Activated CD8-positive, alpha-beta T cell treated with anti-CD3 and anti-CD28 coated beads, Interleukin-2, amount 10 ng/mL, durations not matched to agents 7 days and 5 days (primary cell): ENCODE measurements at regions not wholly inside any gene's neighbourhood (a gene's known extent, or its start where the extent isn't known, plus 50 kb on each side); places are given as distances from the start of the nearest gene placed in this dataset.
A peak's percentile ranks its signal among the peaks of the same experiment; 100 is the strongest.
"Not testable (repeated sequence)": the region's sequence is repeated elsewhere in the genome, so short reads cannot be mapped to it uniquely, and the experiment has no call there.

Experiments used
- ATAC-seq: fragments of 150-1000 bp; cut with Tn5 transposase; one replicate; pipeline ENCODE4 v1.10.0; 2021; ENCODE audit warnings: moderate library complexity
- CTCF ChIA-PET: fragments of 350-600 bp; sonication (Branson Sonifier 250); formaldehyde crosslinking; loops from one replicate; lab custom pipeline; 2021; ENCODE audit warnings: antibody characterized with exemption; lab: Charles Lee
- POLR2A ChIA-PET: fragments of 350-600 bp; sonication (Branson Sonifier 250); formaldehyde crosslinking; loops from one replicate; lab custom pipeline; 2021; ENCODE audit warnings: antibody characterized with exemption; lab: Charles Lee
- DNase-seq: peaks from one replicate; pipeline ENCODE4 v3.0.0-alpha.2; 2020
- H3K27ac Mint-ChIP-seq: one replicate; pipeline ENCODE4 v1.8.0; 2021; ENCODE audit warnings: mild to moderate bottlenecking, mixed read lengths
- H3K27me3 Mint-ChIP-seq: one replicate; pipeline ENCODE4 v1.8.0; 2021; ENCODE audit warnings: low read depth, mixed read lengths
- H3K36me3 Mint-ChIP-seq: one replicate; pipeline ENCODE4 v1.8.0; 2021; ENCODE audit warnings: low read depth, mixed read lengths
- H3K4me1 Mint-ChIP-seq: one replicate; pipeline ENCODE4 v1.8.0; 2021; ENCODE audit warnings: low read depth, mixed read lengths
- H3K4me3 Mint-ChIP-seq: one replicate; pipeline ENCODE4 v1.8.0; 2021; ENCODE audit warnings: mild to moderate bottlenecking, mixed read lengths
- H3K9me3 Mint-ChIP-seq: one replicate; pipeline ENCODE4 v1.8.0; 2022; ENCODE audit warnings: mixed read lengths; ENCODE audit not compliant: insufficient read depth

GRCh38 chr3:20319551-20319950 lies 133.5 kb upstream of the SGO1 start:
- ATAC-seq (no peak), DNase-seq (no peak)
- ChIA-PET CTCF (interaction anchor here (0.9 kb wide), 1 partner anchor 19 kb away, joined by 3 read pairs; no protein-coding TSS in a partner anchor), POLR2A (no interaction called here)
- no peaks in the 10 kb centered on the region for H3K9me3 Mint-ChIP-seq
- no peak overlapping the region for H3K4me3 Mint-ChIP-seq
- H3K4me1 Mint-ChIP-seq, result no peaks in the 10 kb centered on the region
- H3K27me3 Mint-ChIP-seq, result no peaks in the 10 kb centered on the region
- H3K36me3 Mint-ChIP-seq, result no peaks in the 10 kb centered on the region
- H3K27ac Mint-ChIP-seq, result no peak overlapping the region

DNA sequence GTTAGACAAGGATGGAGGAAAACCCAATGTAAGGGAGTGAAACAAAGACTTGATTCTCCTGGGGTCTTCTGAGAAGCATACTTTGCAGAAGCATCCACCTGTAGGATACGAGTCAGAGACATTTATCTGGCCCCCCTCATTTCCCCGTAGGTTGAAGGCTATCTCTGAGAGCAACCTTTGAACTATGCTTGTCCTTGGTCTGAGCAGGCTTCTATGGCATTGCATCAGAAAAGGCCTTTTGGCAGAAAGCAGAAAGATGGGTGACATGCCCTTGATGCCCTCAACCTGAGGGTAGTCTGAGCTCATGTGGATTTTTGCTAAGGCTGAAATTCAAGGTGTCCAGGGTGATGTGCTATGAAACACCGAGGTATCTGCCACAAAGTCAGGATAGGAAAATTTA lies 131.6 kb upstream of the SGO1 start:
- POLR2A ChIA-PET, result no interaction called here
- Mint-ChIP-seq H3K9me3 (no peaks in the 10 kb centered on the region), H3K27ac (no peak overlapping the region), H3K4me3 (no peak overlapping the region), H3K27me3 (no peaks in the 10 kb centered on the region), H3K36me3 (no peaks in the 10 kb centered on the region), H3K4me1 (no peaks in the 10 kb centered on the region)
- ATAC-seq (no peak), DNase-seq (no peak)
- CTCF ChIA-PET, result no interaction called here

DNA sequence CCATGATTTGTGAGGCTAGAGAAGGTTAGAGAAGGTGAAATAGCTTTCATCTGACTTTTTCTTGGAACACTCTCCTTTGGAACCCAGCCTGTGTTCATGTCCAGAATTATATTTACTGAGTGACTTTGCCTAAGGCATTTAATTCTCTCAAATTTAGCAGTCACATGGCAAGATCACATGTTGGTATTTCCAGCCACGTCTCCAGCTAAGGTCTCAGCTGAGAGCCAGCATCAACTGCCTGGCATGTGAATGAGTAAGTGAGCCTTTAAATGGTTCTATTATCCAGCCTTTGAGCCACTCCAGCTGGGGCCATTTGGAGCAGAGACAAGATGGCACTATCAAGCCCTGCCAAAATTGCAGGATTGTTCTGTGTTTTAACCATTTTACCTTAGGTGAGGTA lies 130.2 kb upstream of the SGO1 start:
- Mint-ChIP-seq H3K9me3 (no peaks in the 10 kb centered on the region), H3K27ac (no peak overlapping the region), H3K4me1 (no peaks in the 10 kb centered on the region), H3K27me3 (no peaks in the 10 kb centered on the region), H3K36me3 (no peaks in the 10 kb centered on the region), H3K4me3 (no peak overlapping the region)
- ATAC-seq (no peak), DNase-seq (no peak)
- ChIA-PET CTCF (no interaction called here), POLR2A (no interaction called here)

- H3K36me3 Mint-ChIP-seq, result no peaks in the 10 kb centered on the region
- CTCF ChIA-PET, result no interaction called here
- no peak overlapping the region for H3K27ac Mint-ChIP-seq
Measured at GRCh38 chr3:20310629-20311028, 124.6 kb upstream of the SGO1 start.

GRCh38 chr3:20307383-20307782 lies 121.4 kb upstream of the SGO1 start:
- no peaks in the 10 kb centered on the region for H3K9me3 Mint-ChIP-seq
- no peaks in the 10 kb centered on the region for H3K27me3 Mint-ChIP-seq
- DNase-seq (no peak), ATAC-seq (no peak)
- H3K4me3 Mint-ChIP-seq, result no peak overlapping the region
- ChIA-PET CTCF (no interaction called here), POLR2A (no interaction called here)
- no peaks in the 10 kb centered on the region for H3K4me1 Mint-ChIP-seq
- no peak overlapping the region for H3K27ac Mint-ChIP-seq
- H3K36me3 Mint-ChIP-seq, result no peaks in the 10 kb centered on the region

More at GRCh38 chr3:20310629-20311028, 124.6 kb upstream of the SGO1 start:
- Mint-ChIP-seq H3K4me3 (no peak overlapping the region), H3K9me3 (no peaks in the 10 kb centered on the region), H3K4me1 (no peaks in the 10 kb centered on the region), H3K27me3 (no peaks in the 10 kb centered on the region)
- ATAC-seq (no peak), DNase-seq (no peak)
- POLR2A ChIA-PET, result no interaction called here

GRCh38 chr3:20305647-20306046 lies 119.6 kb upstream of the SGO1 start:
- ChIA-PET CTCF (no interaction called here), POLR2A (no interaction called here)
- no peak for ATAC-seq
- Mint-ChIP-seq H3K4me1 (no peaks in the 10 kb centered on the region), H3K27me3 (no peaks in the 10 kb centered on the region), H3K36me3 (no peaks in the 10 kb centered on the region), H3K9me3 (no peaks in the 10 kb centered on the region), H3K4me3 (no peak overlapping the region), H3K27ac (no peak overlapping the region)
- DNase-seq, result no peak

DNA sequence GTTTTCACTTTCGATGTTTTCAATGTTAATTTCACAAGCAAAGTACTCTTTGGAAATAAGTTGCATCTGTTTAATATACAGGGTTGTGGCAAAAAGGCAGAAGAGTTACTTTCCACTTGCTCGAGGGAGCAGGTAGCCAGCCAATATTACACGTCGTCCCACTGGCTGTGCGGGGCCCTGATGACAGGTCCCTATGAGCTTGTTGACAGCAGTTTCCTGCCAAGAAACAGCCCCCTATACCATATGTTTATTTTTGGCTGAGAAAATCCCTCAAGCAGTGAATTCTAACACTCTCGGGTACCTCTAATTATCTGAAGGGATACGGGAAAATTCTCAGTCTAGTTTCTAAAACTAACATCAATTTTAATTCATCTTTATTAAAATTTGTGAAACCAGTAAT lies 116.8 kb upstream of the SGO1 start:
- no peaks in the 10 kb centered on the region for H3K9me3 Mint-ChIP-seq
- no peak overlapping the region for H3K4me3 Mint-ChIP-seq
- POLR2A ChIA-PET, result no interaction called here
- H3K27me3 Mint-ChIP-seq, result no peaks in the 10 kb centered on the region
- ATAC-seq (no peak), DNase-seq (no peak)
- no peaks in the 10 kb centered on the region for H3K4me1 Mint-ChIP-seq
- H3K36me3 Mint-ChIP-seq, result no peaks in the 10 kb centered on the region
- H3K27ac Mint-ChIP-seq, result no peak overlapping the region
- CTCF ChIA-PET, result no interaction called here

GRCh38 chr3:20288050-20288449 lies 102.0 kb upstream of the SGO1 start:
- H3K27me3 Mint-ChIP-seq, result no peaks in the 10 kb centered on the region
- ATAC-seq (no peak), DNase-seq (no peak)
- ChIA-PET POLR2A (no interaction called here), CTCF (interaction anchor here (0.7 kb wide), 1 partner anchor 72 kb away, joined by 4 read pairs; no protein-coding TSS in a partner anchor)
- no peak overlapping the region for H3K4me3 Mint-ChIP-seq
- no peak overlapping the region for H3K27ac Mint-ChIP-seq
- H3K9me3 Mint-ChIP-seq, result no peaks in the 10 kb centered on the region
- H3K36me3 Mint-ChIP-seq, result no peaks in the 10 kb centered on the region
- no peaks in the 10 kb centered on the region for H3K4me1 Mint-ChIP-seq

GRCh38 chr3:20280257-20280656 lies 94.3 kb upstream of the SGO1 start:
- ChIA-PET CTCF (no interaction called here), POLR2A (no interaction called here)
- DNase-seq (peak; percentile 38), ATAC-seq (no peak)
- no peak overlapping the region for H3K4me3 Mint-ChIP-seq
- H3K36me3 Mint-ChIP-seq, result no peaks in the 10 kb centered on the region
- peaks cover 8% of the 10 kb centered on the region for H3K9me3 Mint-ChIP-seq
- peaks cover 10% of the 10 kb centered on the region for H3K4me1 Mint-ChIP-seq
- H3K27me3 Mint-ChIP-seq, result peaks cover 8% of the 10 kb centered on the region
- H3K27ac Mint-ChIP-seq, result no peak overlapping the region

- DNase-seq, ATAC-seq, H3K9me3 Mint-ChIP-seq, H3K4me1 Mint-ChIP-seq, H3K36me3 Mint-ChIP-seq, POLR2A ChIA-PET, CTCF ChIA-PET, H3K4me3 Mint-ChIP-seq, H3K27me3 Mint-ChIP-seq, H3K27ac Mint-ChIP-seq: not testable (repeated sequence)
Measured at GRCh38 chr3:20265977-20266376, 80.0 kb upstream of the SGO1 start.

GRCh38 chr3:20264900-20265567 lies 79.0 kb upstream of the SGO1 start:
- ChIA-PET POLR2A (no interaction called here), CTCF (no interaction called here)
- Mint-ChIP-seq H3K27ac (no peak overlapping the region), H3K4me3 (no peak overlapping the region), H3K36me3 (no peaks in the 10 kb centered on the region), H3K27me3 (no peaks in the 10 kb centered on the region), H3K4me1 (peaks cover 2% of the 10 kb centered on the region), H3K9me3 (no peaks in the 10 kb centered on the region)
- ATAC-seq (no peak), DNase-seq (no peak)

DNA sequence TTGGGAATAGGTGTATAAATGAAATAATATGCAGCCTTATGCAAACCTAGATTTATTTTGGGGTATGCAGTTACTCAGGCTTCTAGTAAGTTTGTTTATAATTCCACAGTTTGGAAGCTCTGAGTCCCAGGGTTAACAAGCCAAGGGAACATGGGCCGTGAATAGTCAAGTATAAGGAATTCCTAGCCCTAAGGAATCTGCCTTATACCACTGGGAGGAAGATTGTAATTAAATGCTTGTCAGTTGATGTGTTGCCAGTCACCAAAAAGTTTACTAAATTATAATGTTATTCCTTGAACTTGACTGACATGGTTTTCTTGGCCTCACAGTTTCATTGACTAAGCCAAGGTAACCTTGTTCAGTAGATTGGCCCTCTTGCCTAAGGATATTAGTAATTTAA lies 72.4 kb upstream of the SGO1 start:
- no peak for DNase-seq
- Mint-ChIP-seq H3K4me1 (no peaks in the 10 kb centered on the region), H3K27me3 (no peaks in the 10 kb centered on the region), H3K36me3 (no peaks in the 10 kb centered on the region), H3K9me3 (no peaks in the 10 kb centered on the region), H3K4me3 (no peak overlapping the region), H3K27ac (no peak overlapping the region)
- ATAC-seq, result no peak
- CTCF ChIA-PET, result no interaction called here
- POLR2A ChIA-PET, result no interaction called here

- Mint-ChIP-seq H3K36me3 (no peaks in the 10 kb centered on the region), H3K27me3 (no peaks in the 10 kb centered on the region), H3K27ac (no peak overlapping the region), H3K9me3 (no peaks in the 10 kb centered on the region), H3K4me1 (no peaks in the 10 kb centered on the region), H3K4me3 (no peak overlapping the region)
- no peak for ATAC-seq
- CTCF ChIA-PET, result no interaction called here
- DNase-seq, result no peak
- POLR2A ChIA-PET, result no interaction called here
Measured at GRCh38 chr3:20256144-20256543, 70.1 kb upstream of the SGO1 start.
